ENCODE measurements at regions not wholly inside any gene's neighbourhood (a gene's known extent, or its start where the extent isn't known, plus 50 kb on each side); places are given as distances from the start of the nearest gene placed in this dataset.

- DNase-seq (no peak), ATAC-seq (no peak)
- intact Hi-C loops (cut with DNase I) = no loop called here
- no peaks in the 10 kb centered on the region for H3K4me1 ChIP-seq
- 74 to 82% (median 75%) methylated on average over 5 of the region's 5 CpGs for WGBS, 4 donors
- H3K36me3 ChIP-seq = no peaks in the 10 kb centered on the region
- no peak overlapping the region for H3K27ac ChIP-seq
- H3K9me3 ChIP-seq = peaks cover 0 to 7% (median 0%) of the 10 kb centered on the region in 12 donors
- no peaks in the 10 kb centered on the region for H3K27me3 ChIP-seq
- no peak overlapping the region for H3K4me3 ChIP-seq
- TF ChIP-seq POLR2A (IDR thresholded peaks at IDR 0.05) = no peak
- no peak for TF ChIP-seq CTCF (IDR thresholded peaks at IDR 0.05)
These were observed 82.3 kb downstream of the MSX2 start for GRCh38 chr5:174806729-174807128.

GRCh38 chr5:174801798-174802197 is 77.4 kb downstream of the MSX2 start:
- H3K27me3 ChIP-seq = peaks cover 0 to 21% (median 10%) of the 10 kb centered on the region in 9 donors
- peaks cover 0 to 18% (median 0%) of the 10 kb centered on the region in 12 donors for H3K9me3 ChIP-seq
- intact Hi-C loops (cut with DNase I) = no loop called here
- H3K4me1 ChIP-seq = no peaks in the 10 kb centered on the region
- TF ChIP-seq CTCF (IDR thresholded peaks at IDR 0.05) = no peak
- TF ChIP-seq POLR2A (IDR thresholded peaks at IDR 0.05) = no peak
- no peak overlapping the region for H3K27ac ChIP-seq
- no peaks in the 10 kb centered on the region for H3K36me3 ChIP-seq
- WGBS, 4 donors = 57 to 76% (median 68%) methylated on average over 2 of the region's 2 CpGs
- no peak for DNase-seq
- H3K4me3 ChIP-seq = no peak overlapping the region
- no peak for ATAC-seq

GRCh38 chr5:174800435-174800834 is 76.1 kb downstream of the MSX2 start:
- intact Hi-C loops (cut with DNase I) = no loop called here
- H3K27me3 ChIP-seq = peaks cover 0 to 35% (median 11%) of the 10 kb centered on the region in 9 donors
- TF ChIP-seq CTCF (IDR thresholded peaks at IDR 0.05) (no peak), POLR2A (IDR thresholded peaks at IDR 0.05) (no peak)
- H3K27ac ChIP-seq = no peak overlapping the region
- H3K4me3 ChIP-seq = no peak overlapping the region
- H3K4me1 ChIP-seq = no peaks in the 10 kb centered on the region
- no peak for ATAC-seq
- DNase-seq = no peak
- H3K9me3 ChIP-seq = peaks cover 0 to 18% (median 0%) of the 10 kb centered on the region in 12 donors
- no peaks in the 10 kb centered on the region for H3K36me3 ChIP-seq

DNA sequence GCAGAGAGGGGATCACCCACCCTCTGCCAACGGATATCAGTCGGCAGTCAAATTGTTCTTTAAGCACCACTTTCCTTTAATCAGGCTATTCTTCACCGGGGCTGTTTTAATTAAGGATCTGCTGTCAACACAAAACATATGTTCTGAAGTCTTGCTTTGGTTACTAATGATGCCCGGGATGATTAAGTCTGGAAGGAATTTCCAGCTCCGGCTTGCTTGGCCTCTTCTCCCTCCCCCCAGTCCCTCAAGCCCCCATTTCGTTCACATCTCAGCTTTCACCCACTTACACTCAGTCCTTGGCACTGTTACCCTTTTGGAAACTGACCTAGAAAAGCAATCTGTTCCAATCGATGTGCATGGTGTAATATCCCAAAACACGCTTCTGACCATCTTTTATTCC is 74.7 kb downstream of the MSX2 start:
- Histone ChIP-seq H3K4me1 (no peaks in the 10 kb centered on the region), H3K27ac (no peak overlapping the region), H3K27me3 (peaks cover 0 to 45% (median 15%) of the 10 kb centered on the region in 9 donors), H3K4me3 (no peak overlapping the region), H3K36me3 (no peaks in the 10 kb centered on the region), H3K9me3 (peaks cover 0 to 12% (median 0%) of the 10 kb centered on the region in 12 donors)
- TF ChIP-seq POLR2A (IDR thresholded peaks at IDR 0.05) (no peak), CTCF (IDR thresholded peaks at IDR 0.05) (no peak)
- 34 to 38% (median 35%) methylated on average over 7 to 8 of the region's 8 CpGs for WGBS, 4 donors
- peak in 1 of 4 donors; percentile 74 for ATAC-seq
- intact Hi-C loops (cut with DNase I) = loop anchor here in 1 of 10 donors (10.0 kb wide), 1 partner anchor 464 kb away; no protein-coding TSS in a partner anchor
- no peak for DNase-seq

Measured in heart left ventricle (tissue), 16 donors.